Fibroblast of lung (primary cell): ENCODE measurements at regions not wholly inside any gene's neighbourhood (a gene's known extent, or its start where the extent isn't known, plus 50 kb on each side); places are given as distances from the start of the nearest gene placed in this dataset.

Experiments
- DNase-seq, 2 donors: peaks; one replicate each; pipeline versions ENCODE4 v3.0.0 to v3.0.0-alpha.2; 2010; ENCODE audit warnings: low read depth in 2 of 2
- H2AFZ ChIP-seq: 2 replicates; pipeline ENCODE4 v1.5.1; 2012; ENCODE audit warnings: low read length, control low read depth, inconsistent platforms
- H3K27ac ChIP-seq: 2 replicates; pipeline ENCODE4 v1.5.1; 2011; ENCODE audit warnings: low read length, control low read depth; ENCODE audit not compliant: insufficient read depth
- H3K27me3 ChIP-seq: 2 replicates; pipeline ENCODE4 v1.5.1; 2011; ENCODE audit warnings: mild to moderate bottlenecking, low read length; ENCODE audit not compliant: control insufficient read depth, insufficient read depth
- H3K36me3 ChIP-seq: 2 replicates; pipeline ENCODE4 v1.5.1; 2011; ENCODE audit warnings: low read length; ENCODE audit not compliant: control insufficient read depth, insufficient read depth
- H3K4me1 ChIP-seq: 2 replicates; pipeline ENCODE4 v1.5.1; 2011; ENCODE audit warnings: low read length; ENCODE audit not compliant: control insufficient read depth, insufficient read depth; ENCODE audit errors: extremely low read depth
- H3K4me2 ChIP-seq: 2 replicates; pipeline ENCODE4 v1.5.1; 2011; ENCODE audit warnings: low read length, control low read depth; ENCODE audit not compliant: insufficient read depth; ENCODE audit errors: extremely low read depth
- H3K4me3 ChIP-seq, 4 experiments: fragments of 200-600 bp in 1 of 4; sonication (generic) in 1 of 4; replicated peaks in 1 of 4; 2 replicates each; pipeline ENCODE4 v1.5.1; 2011 to 2016; ENCODE audit warnings: low read length in 4 of 4, low read depth in 3 of 4, mild to moderate bottlenecking in 3 of 4, control low read depth in 2 of 4, inconsistent platforms in 1 of 4, mixed read lengths in 1 of 4; ENCODE audit not compliant: insufficient read depth in 1 of 4; ENCODE audit errors: control extremely low read depth in 1 of 4
- H3K79me2 ChIP-seq: 2 replicates; pipeline ENCODE4 v1.5.1; 2012; ENCODE audit warnings: mild to moderate bottlenecking, low read length, inconsistent platforms; ENCODE audit not compliant: control insufficient read depth, insufficient read depth
- H3K9ac ChIP-seq: 2 replicates; pipeline ENCODE4 v1.5.1; 2011; ENCODE audit warnings: mild to moderate bottlenecking, low read length, control low read depth; ENCODE audit not compliant: insufficient read depth
- H3K9me3 ChIP-seq: 2 replicates; pipeline ENCODE4 v1.5.1; 2012; ENCODE audit warnings: low read depth, low read length; ENCODE audit not compliant: control insufficient read depth, insufficient read depth
- H4K20me1 ChIP-seq: 2 replicates; pipeline ENCODE4 v1.5.1; 2011; ENCODE audit warnings: low read length; ENCODE audit not compliant: control insufficient read depth, insufficient read depth; ENCODE audit errors: extremely low read depth
- EZH2 ChIP-seq: IDR thresholded peaks from 2 replicates; pipeline ENCODE4 v1.5.1; 2012; ENCODE audit warnings: low read length, control low read depth, mild to moderate bottlenecking; ENCODE audit errors: missing control alignments
- TF ChIP-seq, protein P1 (sequence below), 2 donors: IDR thresholded peaks in 1 of 2; conservative IDR thresholded peaks in 1 of 2; 1 replicate in 1 of 2; 2 replicates in 1 of 2; pipeline ENCODE4 v1.5.1; 2011 to 2012; ENCODE audit warnings: low read length in 2 of 2, control low read depth in 1 of 2, inconsistent platforms in 1 of 2, low read depth in 1 of 2, mild to moderate bottlenecking in 1 of 2

DNA sequence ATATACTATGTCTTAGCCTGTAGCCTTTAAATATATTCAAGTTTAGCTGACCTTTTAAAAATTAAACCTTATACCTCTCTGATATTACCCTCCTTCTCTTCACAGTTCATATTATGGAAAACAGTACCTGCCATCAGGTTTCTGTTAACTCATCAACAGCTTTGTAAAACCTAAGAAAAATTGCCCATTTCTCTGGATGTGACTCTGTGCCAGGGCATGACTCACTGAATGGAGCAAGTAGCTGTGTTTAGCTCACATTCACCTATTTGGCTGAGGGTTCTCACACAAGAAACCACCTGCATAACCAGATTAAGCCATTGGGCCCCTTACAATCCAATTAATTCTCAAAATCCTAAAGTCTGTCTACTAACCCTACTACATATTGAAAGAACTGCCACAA lies 678.8 kb upstream of the MARCKS start:
- Histone ChIP-seq H3K27me3 (no peaks in the 10 kb centered on the region), H3K4me2 (no peak overlapping the region), H3K79me2 (no peaks in the 10 kb centered on the region), H2AFZ (no peak overlapping the region), H3K9ac (no peak overlapping the region), H3K4me1 (peaks cover 7% of the 10 kb centered on the region), H3K9me3 (no peaks in the 10 kb centered on the region), H3K27ac (no peak overlapping the region), H4K20me1 (no peaks in the 10 kb centered on the region), H3K4me3 (no peak overlapping the region), H3K36me3 (no peaks in the 10 kb centered on the region)
- DNase-seq, result peak; percentile 28 to 63
- TF ChIP-seq EZH2, result no peak

DNA sequence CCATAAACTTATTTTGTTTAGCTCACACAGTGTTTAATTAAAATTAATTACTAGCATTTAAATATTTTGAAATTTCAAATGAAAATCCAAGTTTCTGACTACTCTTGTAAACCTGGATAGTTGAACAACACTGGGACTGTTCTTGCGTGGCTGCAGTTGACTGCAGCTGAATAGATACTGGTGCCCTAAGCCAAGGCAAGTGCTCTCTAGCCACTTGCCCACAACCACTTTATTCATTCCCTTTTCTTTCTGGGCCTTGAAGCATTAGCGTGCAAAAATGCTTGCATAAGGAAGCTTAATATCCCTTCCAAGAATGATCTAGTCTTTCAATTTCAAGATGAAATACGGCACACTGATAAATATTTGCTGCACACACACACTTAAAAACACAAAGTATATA lies 676.0 kb upstream of the MARCKS start:
- no peak overlapping the region for H3K4me2 ChIP-seq
- peaks cover 16% of the 10 kb centered on the region for H3K4me1 ChIP-seq
- no peak for DNase-seq
- H2AFZ ChIP-seq, result no peak overlapping the region
- H3K4me3 ChIP-seq, result no peak overlapping the region
- no peak overlapping the region for H3K9ac ChIP-seq
- no peak overlapping the region for H3K27ac ChIP-seq
- no peaks in the 10 kb centered on the region for H4K20me1 ChIP-seq
- no peaks in the 10 kb centered on the region for H3K27me3 ChIP-seq
- H3K79me2 ChIP-seq, result no peaks in the 10 kb centered on the region
- H3K36me3 ChIP-seq, result no peaks in the 10 kb centered on the region
- TF ChIP-seq, protein P1, sequence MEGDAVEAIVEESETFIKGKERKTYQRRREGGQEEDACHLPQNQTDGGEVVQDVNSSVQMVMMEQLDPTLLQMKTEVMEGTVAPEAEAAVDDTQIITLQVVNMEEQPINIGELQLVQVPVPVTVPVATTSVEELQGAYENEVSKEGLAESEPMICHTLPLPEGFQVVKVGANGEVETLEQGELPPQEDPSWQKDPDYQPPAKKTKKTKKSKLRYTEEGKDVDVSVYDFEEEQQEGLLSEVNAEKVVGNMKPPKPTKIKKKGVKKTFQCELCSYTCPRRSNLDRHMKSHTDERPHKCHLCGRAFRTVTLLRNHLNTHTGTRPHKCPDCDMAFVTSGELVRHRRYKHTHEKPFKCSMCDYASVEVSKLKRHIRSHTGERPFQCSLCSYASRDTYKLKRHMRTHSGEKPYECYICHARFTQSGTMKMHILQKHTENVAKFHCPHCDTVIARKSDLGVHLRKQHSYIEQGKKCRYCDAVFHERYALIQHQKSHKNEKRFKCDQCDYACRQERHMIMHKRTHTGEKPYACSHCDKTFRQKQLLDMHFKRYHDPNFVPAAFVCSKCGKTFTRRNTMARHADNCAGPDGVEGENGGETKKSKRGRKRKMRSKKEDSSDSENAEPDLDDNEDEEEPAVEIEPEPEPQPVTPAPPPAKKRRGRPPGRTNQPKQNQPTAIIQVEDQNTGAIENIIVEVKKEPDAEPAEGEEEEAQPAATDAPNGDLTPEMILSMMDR (conservative IDR thresholded peaks at IDR 0.05 in 1 of 2, IDR thresholded peaks at IDR 0.05 in 1 of 2; ENCODE audit: low read depth in 1 of 2, low read length in 2 of 2), result no peak
- TF ChIP-seq EZH2, result no peak
- no peaks in the 10 kb centered on the region for H3K9me3 ChIP-seq

DNA sequence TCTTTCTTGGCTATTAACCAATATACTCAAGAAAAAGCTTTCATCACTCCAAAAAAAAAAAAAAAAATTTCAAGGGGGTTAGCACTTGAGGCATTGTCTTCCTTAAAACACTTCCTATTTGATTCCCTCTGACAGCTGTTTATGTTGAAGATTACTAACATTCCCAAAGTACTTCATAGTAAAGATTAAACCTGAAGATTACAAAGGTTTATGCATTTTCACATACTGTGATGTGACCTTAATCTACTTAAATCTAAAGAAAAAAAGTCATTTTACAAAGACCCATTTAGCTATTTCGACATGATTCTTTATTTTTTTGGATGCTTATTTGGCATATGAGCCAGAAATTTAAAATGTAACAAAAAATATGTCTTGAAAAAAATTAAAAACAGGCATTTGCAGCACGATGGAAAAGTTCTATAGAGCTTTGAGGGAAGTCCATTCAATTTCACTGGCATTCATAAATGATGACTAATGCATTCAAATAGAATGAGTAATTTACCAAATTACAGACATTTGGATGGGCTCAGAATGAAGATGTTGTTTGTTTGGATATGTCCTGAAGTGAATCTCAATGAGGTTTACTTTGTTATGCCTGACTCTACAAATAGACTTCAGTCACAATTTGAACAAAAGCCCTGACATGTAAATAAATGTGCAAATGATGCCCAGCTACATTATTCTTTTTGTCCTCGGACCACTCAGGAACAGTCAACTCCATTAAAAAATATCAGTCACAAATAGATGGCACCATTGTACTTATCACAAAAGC lies 674.6 kb upstream of the MARCKS start:
- no peaks in the 10 kb centered on the region for H3K79me2 ChIP-seq
- H3K9ac ChIP-seq, result no peak overlapping the region
- no peak overlapping the region for H3K4me3 ChIP-seq
- TF ChIP-seq, protein P1 (conservative IDR thresholded peaks at IDR 0.05 in 1 of 2, IDR thresholded peaks at IDR 0.05 in 1 of 2; ENCODE audit: low read depth in 1 of 2, low read length in 2 of 2), result no peak
- no peak for TF ChIP-seq EZH2
- no peaks in the 10 kb centered on the region for H3K36me3 ChIP-seq
- H3K4me2 ChIP-seq, result peak overlapping the region; percentile 49
- H3K27ac ChIP-seq, result no peak overlapping the region
- no peaks in the 10 kb centered on the region for H4K20me1 ChIP-seq
- H3K27me3 ChIP-seq, result no peaks in the 10 kb centered on the region
- DNase-seq, result peak; percentile 71 to 89
- no peak overlapping the region for H2AFZ ChIP-seq
- H3K4me1 ChIP-seq, result peaks cover 16% of the 10 kb centered on the region
- H3K9me3 ChIP-seq, result no peaks in the 10 kb centered on the region
